DND-41 (cell line): ENCODE measurements at regions not wholly inside any gene's neighbourhood (a gene's known extent, or its start where the extent isn't known, plus 50 kb on each side); places are given as distances from the start of the nearest gene placed in this dataset.

Experiments
- ATAC-seq: fragments of 200-7000 bp; cut with Tn5 transposase; 3 replicates; pipeline ENCODE4 v1.9.1; 2021; ENCODE audit warnings: low read depth; ENCODE audit not compliant: insufficient read depth
- DNase-seq: peaks from one replicate; pipeline ENCODE4 v3.0.0-alpha.2; 2020
- H2AFZ ChIP-seq: 2 replicates; pipeline ENCODE4 v1.6.0; 2012; ENCODE audit warnings: low read depth, low read length
- H3K27ac ChIP-seq: 2 replicates; pipeline ENCODE4 v1.5.1; 2012; ENCODE audit warnings: low read length, inconsistent platforms
- H3K27me3 ChIP-seq: fragments of 200-600 bp; sonication (generic); 2 replicates; pipeline ENCODE4 v1.6.0; 2012; ENCODE audit warnings: low read length, mild to moderate bottlenecking, inconsistent platforms; ENCODE audit not compliant: insufficient read depth, poor library complexity
- H3K36me3 ChIP-seq: 2 replicates; pipeline ENCODE4 v1.5.1; 2012; ENCODE audit warnings: low read length, inconsistent platforms; ENCODE audit not compliant: insufficient read depth
- H3K4me1 ChIP-seq: 2 replicates; pipeline ENCODE4 v1.5.1; 2012; ENCODE audit warnings: mild to moderate bottlenecking, low read length; ENCODE audit not compliant: insufficient read depth
- H3K4me2 ChIP-seq: 2 replicates; pipeline ENCODE4 v1.6.0; 2012; ENCODE audit warnings: mild to moderate bottlenecking, moderate library complexity, low read length, inconsistent platforms; ENCODE audit not compliant: insufficient read depth
- H3K4me3 ChIP-seq, 2 experiments: fragments of 200-600 bp in 1 of 2; shearing (Covaris generic) in 1 of 2; 2 replicates each; pipeline ENCODE4 v1.5.1; 2012 to 2016; ENCODE audit warnings: inconsistent platforms in 2 of 2, low read length in 2 of 2, mild to moderate bottlenecking in 2 of 2, low read depth in 1 of 2, moderate library complexity in 1 of 2
- H3K79me2 ChIP-seq: 2 replicates; pipeline ENCODE4 v1.6.0; 2012; ENCODE audit warnings: low read length, inconsistent platforms; ENCODE audit not compliant: insufficient read depth
- H3K9ac ChIP-seq: 2 replicates; pipeline ENCODE4 v1.6.0; 2012; ENCODE audit warnings: low read depth, mild to moderate bottlenecking, inconsistent platforms, low read length, moderate library complexity
- H3K9me3 ChIP-seq: 2 replicates; pipeline ENCODE4 v1.5.1; 2012; ENCODE audit warnings: low read length, moderate library complexity, mild to moderate bottlenecking, inconsistent platforms; ENCODE audit not compliant: insufficient read depth, severe bottlenecking
- H4K20me1 ChIP-seq: 2 replicates; pipeline ENCODE4 v1.6.0; 2012; ENCODE audit warnings: low read length; ENCODE audit not compliant: insufficient read depth
- CTCF ChIP-seq: IDR thresholded peaks from 2 replicates; pipeline ENCODE4 v1.5.1; 2012; ENCODE audit warnings: borderline replicate concordance, low read length, moderate library complexity, mild to moderate bottlenecking; ENCODE audit not compliant: poor library complexity, severe bottlenecking; ENCODE audit errors: extremely low read depth
- EZH2 ChIP-seq: IDR thresholded peaks from 3 replicates; pipeline ENCODE4 v1.6.1; 2012; ENCODE audit warnings: borderline replicate concordance, low read depth, mild to moderate bottlenecking, moderate library complexity, low read length, inconsistent platforms; ENCODE audit not compliant: severe bottlenecking

- Histone ChIP-seq H3K4me3 (no peak overlapping the region), H3K4me2 (no peak overlapping the region), H4K20me1 (no peaks in the 10 kb centered on the region), H3K9me3 (no peaks in the 10 kb centered on the region), H3K79me2 (no peaks in the 10 kb centered on the region), H3K27me3 (no peaks in the 10 kb centered on the region), H3K36me3 (no peaks in the 10 kb centered on the region), H3K9ac (no peak overlapping the region), H3K4me1 (no peaks in the 10 kb centered on the region), H2AFZ (no peak overlapping the region), H3K27ac (no peak overlapping the region)
- no peak for DNase-seq
- TF ChIP-seq CTCF, result no peak
- TF ChIP-seq EZH2, result no peak
- ATAC-seq, result no peak
These were observed 428.3 kb upstream of the MIR17HG start for GRCh38 chr13:90919153-90919552.

GRCh38 chr13:90926459-90926858 lies 421.0 kb upstream of the MIR17HG start:
- H2AFZ ChIP-seq, result no peak overlapping the region
- no peak overlapping the region for H3K4me2 ChIP-seq
- H3K27me3 ChIP-seq, result no peaks in the 10 kb centered on the region
- TF ChIP-seq EZH2 (no peak), CTCF (no peak)
- no peak overlapping the region for H3K27ac ChIP-seq
- DNase-seq, result no peak
- no peaks in the 10 kb centered on the region for H3K36me3 ChIP-seq
- no peaks in the 10 kb centered on the region for H3K79me2 ChIP-seq
- no peak for ATAC-seq
- no peaks in the 10 kb centered on the region for H3K9me3 ChIP-seq
- no peak overlapping the region for H3K9ac ChIP-seq
- no peaks in the 10 kb centered on the region for H4K20me1 ChIP-seq
- no peaks in the 10 kb centered on the region for H3K4me1 ChIP-seq
- no peak overlapping the region for H3K4me3 ChIP-seq

GRCh38 chr13:90928109-90928508 lies 419.4 kb upstream of the MIR17HG start:
- TF ChIP-seq EZH2, result no peak
- no peak for TF ChIP-seq CTCF
- no peaks in the 10 kb centered on the region for H3K79me2 ChIP-seq

GRCh38 chr13:90933097-90933826 lies 414.2 kb upstream of the MIR17HG start:
- no peak overlapping the region for H3K4me2 ChIP-seq
- H2AFZ ChIP-seq, result no peak overlapping the region

More at GRCh38 chr13:90928109-90928508, 419.4 kb upstream of the MIR17HG start:
- no peak overlapping the region for H3K4me3 ChIP-seq
- no peak overlapping the region for H3K27ac ChIP-seq
- H2AFZ ChIP-seq, result no peak overlapping the region
- no peak overlapping the region for H3K4me2 ChIP-seq
- DNase-seq (no peak), ATAC-seq (no peak)
- H3K36me3 ChIP-seq, result no peaks in the 10 kb centered on the region
- no peak overlapping the region for H3K9ac ChIP-seq
- H4K20me1 ChIP-seq, result no peaks in the 10 kb centered on the region
- no peaks in the 10 kb centered on the region for H3K27me3 ChIP-seq
- H3K4me1 ChIP-seq, result no peaks in the 10 kb centered on the region
- H3K9me3 ChIP-seq, result no peaks in the 10 kb centered on the region

More at GRCh38 chr13:90933097-90933826, 414.2 kb upstream of the MIR17HG start:
- H3K27me3 ChIP-seq, result no peaks in the 10 kb centered on the region
- no peaks in the 10 kb centered on the region for H3K36me3 ChIP-seq
- no peak overlapping the region for H3K4me3 ChIP-seq
- ATAC-seq (no peak), DNase-seq (no peak)
- H3K4me1 ChIP-seq, result no peaks in the 10 kb centered on the region
- TF ChIP-seq CTCF (no peak), EZH2 (no peak)
- no peak overlapping the region for H3K9ac ChIP-seq
- no peaks in the 10 kb centered on the region for H3K79me2 ChIP-seq
- no peaks in the 10 kb centered on the region for H3K9me3 ChIP-seq
- H3K27ac ChIP-seq, result no peak overlapping the region
- no peaks in the 10 kb centered on the region for H4K20me1 ChIP-seq
